Thyroid gland (tissue), 4 donors: ENCODE measurements at regions not wholly inside any gene's neighbourhood (a gene's known extent, or its start where the extent isn't known, plus 50 kb on each side); places are given as distances from the start of the nearest gene placed in this dataset.

ENCODE experiments used
- CTCF ChIP-seq, 6 experiments: fragments of 200-600 bp in 3 of 6; fragments of 450-650 bp in 3 of 6; sonication (generic) in 3 of 6; IDR thresholded peaks; one replicate each; pipeline ENCODE4 v1.5.1; 2016 to 2019; ENCODE audit warnings: antibody characterized with exemption in 6 of 6, mild to moderate bottlenecking in 2 of 6, inconsistent platforms in 1 of 6, moderate library complexity in 1 of 6
- POLR2A ChIP-seq, 2 donors: fragments of 450-650 bp; IDR thresholded peaks; one replicate each; pipeline ENCODE4 v1.6.1; 2017; ENCODE audit warnings: antibody characterized with exemption in 2 of 2, mild to moderate bottlenecking in 2 of 2, moderate library complexity in 1 of 2

GRCh38 chr10:21092683-21093524 lies 195.8 kb upstream of the NEBL start:
- TF ChIP-seq POLR2A (IDR thresholded peaks at IDR 0.05) (no peak), CTCF (IDR thresholded peaks at IDR 0.05) (no peak)
